ENCODE measurements at regions not wholly inside any gene's neighbourhood (a gene's known extent, or its start where the extent isn't known, plus 50 kb on each side); places are given as distances from the start of the nearest gene placed in this dataset.

- Histone ChIP-seq H3K9me1 (ENCODE audit: insufficient read depth, low read length) (no peaks in the 10 kb centered on the region), H4K8ac (ENCODE audit: low read depth in 2 of 2, low read length in 2 of 2) (no peak overlapping the region), H2AK5ac (ENCODE audit: low read depth, low read length) (no peak overlapping the region), H2BK120ac (ENCODE audit: low read depth, low read length) (no peak overlapping the region), H3K36me3 (ENCODE audit: control insufficient read depth, insufficient read depth, low read length) (no peaks in the 10 kb centered on the region), H3K4ac (ENCODE audit: low read depth, low read length) (no peak overlapping the region), H2BK15ac (ENCODE audit: low read depth, low read length) (no peak overlapping the region), H3K4me1 (ENCODE audit: control insufficient read depth, insufficient read depth, low read length) (no peaks in the 10 kb centered on the region), H3K9me3 (ENCODE audit: control insufficient read depth, insufficient read depth, low read length) (no peaks in the 10 kb centered on the region), H4K5ac (ENCODE audit: low read depth, low read length) (no peak overlapping the region), H3K27ac (ENCODE audit: insufficient read depth, low read length) (no peak overlapping the region), H3K4me2 (ENCODE audit: low read depth, low read length) (no peak overlapping the region), H4K91ac (ENCODE audit: insufficient read depth, low read depth, low read length) (no peak overlapping the region), H3K27me3 (ENCODE audit: control insufficient read depth, insufficient read depth, low read length) (peaks cover 21% of the 10 kb centered on the region), H2BK5ac (ENCODE audit: low read depth, low read length, poor library complexity, severe bottlenecking) (no peak overlapping the region), H3K18ac (ENCODE audit: low read depth, low read length) (no peak overlapping the region), H3K14ac (replicated peaks; ENCODE audit: low read depth, low read length) (no peak overlapping the region), H4K20me1 (ENCODE audit: insufficient read depth, low read length) (no peaks in the 10 kb centered on the region), H2BK20ac (ENCODE audit: low read depth, low read length) (no peak overlapping the region), H3K79me1 (ENCODE audit: low read depth in 1 of 2, low read length in 2 of 2) (no peaks in the 10 kb centered on the region), H3K4me3 (ENCODE audit: insufficient read depth, low read depth, low read length) (no peak overlapping the region), H3K9ac (ENCODE audit: low read depth, low read length) (no peak overlapping the region), H3K56ac (ENCODE audit: extremely low read depth, insufficient read depth, low read length) (no peak overlapping the region), H3K23ac (ENCODE audit: low read depth, low read length) (no peak overlapping the region), H2AFZ (replicated peaks; ENCODE audit: low read length, poor library complexity) (no peak overlapping the region), H2AK9ac (replicated peaks; ENCODE audit: low read depth, low read length, poor library complexity) (no peak overlapping the region)
- WGBS, 2 experiments (ENCODE audit: extremely low coverage in 2 of 2, insufficient read length in 1 of 2): 64% methylated on average over 3 of the region's 12 CpGs; no CpG with 5 or more reads in 1 of the 2 experiments
- DNase-seq: no peak
- TF ChIP-seq MXI1 (IDR thresholded peaks at IDR 0.05; ENCODE audit: borderline replicate concordance, low read depth, low read length) (no peak), BHLHE40 (IDR thresholded peaks at IDR 0.05; ENCODE audit: low read depth, low read length) (no peak), MAZ (IDR thresholded peaks at IDR 0.05; ENCODE audit: borderline replicate concordance, low read depth, low read length) (no peak), ELK1 (IDR thresholded peaks at IDR 0.05; ENCODE audit: borderline replicate concordance, low read depth, low read length) (no peak), POLR2A (IDR thresholded peaks at IDR 0.05; ENCODE audit: low read depth, low read length) (no peak), CTCF (conservative IDR thresholded peaks at IDR 0.05; ENCODE audit: low read depth, low read length) (no peak), MAFK (IDR thresholded peaks at IDR 0.05; ENCODE audit: low read depth, low read length) (no peak), NFE2L2 (IDR thresholded peaks at IDR 0.05; ENCODE audit: low read depth, low read length) (no peak), RCOR1 (IDR thresholded peaks at IDR 0.05; ENCODE audit: insufficient replicate concordance, low read length) (no peak), RAD21 (IDR thresholded peaks at IDR 0.05; ENCODE audit: low read length) (no peak), USF2 (IDR thresholded peaks at IDR 0.05; ENCODE audit: low read depth, low read length) (no peak)
- in situ Hi-C loops (cut with MboI; ENCODE audit: low sequenced_read_pairs) (no loop called here), dilution Hi-C loops (cut with HindIII; ENCODE audit: low sequenced_read_pairs, unreplicated experiment) (no loop called here), intact Hi-C loops (cut with micrococcal nuclease) (no loop called here)
- CTCF ChIA-PET: interaction anchor here (0.6 kb wide), 1 partner anchor 320 kb away, joined by 3 read pairs; no protein-coding TSS in a partner anchor
- POLR2A ChIA-PET (ENCODE audit: unreplicated experiment): no interaction called here
- no TSS peak for BruUV-seq (replicated peaks)
- ATAC-seq (ENCODE audit: low read depth): no peak
Observed at GRCh38 chr10:93204494-93205485, 131.1 kb downstream of the CYP26A1 start.

All from IMR-90 (cell line).